ENCODE measurements at regions not wholly inside any gene's neighbourhood (a gene's known extent, or its start where the extent isn't known, plus 50 kb on each side); places are given as distances from the start of the nearest gene placed in this dataset.

DNA sequence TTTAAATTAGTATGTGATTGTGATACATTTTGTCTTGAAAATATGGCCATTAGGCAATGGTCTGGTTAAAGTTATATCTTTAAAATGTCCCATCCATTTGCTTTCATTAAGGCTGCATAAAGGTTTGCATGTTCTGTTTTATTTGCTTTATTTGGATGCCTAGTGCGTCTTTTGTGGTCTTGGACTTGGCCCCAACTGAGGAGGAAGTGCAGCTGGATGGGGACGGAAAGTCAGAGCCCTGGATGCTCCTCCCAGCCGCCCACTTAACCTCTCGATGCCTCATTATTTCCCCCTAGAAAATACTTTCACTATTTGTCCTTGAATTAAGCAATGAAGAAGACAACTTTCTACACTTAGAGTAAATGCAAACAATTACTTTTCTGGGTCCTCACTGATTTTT lies 898.2 kb downstream of the MCTP2 start:
- Histone ChIP-seq H3K36me3 (no peaks in the 10 kb centered on the region), H3K9me3 (no peaks in the 10 kb centered on the region), H3K27me3 (no peaks in the 10 kb centered on the region), H3K4me1 (no peaks in the 10 kb centered on the region), H3K4me3 (no peak overlapping the region), H3K27ac (no peak overlapping the region)
- 18% methylated on average over 4 of the region's 4 CpGs for WGBS
- DNase-seq (ENCODE audit: low spot score in 2 of 2) = no peak
- no peak for TF ChIP-seq POLR2A (IDR thresholded peaks at IDR 0.05)

DNA sequence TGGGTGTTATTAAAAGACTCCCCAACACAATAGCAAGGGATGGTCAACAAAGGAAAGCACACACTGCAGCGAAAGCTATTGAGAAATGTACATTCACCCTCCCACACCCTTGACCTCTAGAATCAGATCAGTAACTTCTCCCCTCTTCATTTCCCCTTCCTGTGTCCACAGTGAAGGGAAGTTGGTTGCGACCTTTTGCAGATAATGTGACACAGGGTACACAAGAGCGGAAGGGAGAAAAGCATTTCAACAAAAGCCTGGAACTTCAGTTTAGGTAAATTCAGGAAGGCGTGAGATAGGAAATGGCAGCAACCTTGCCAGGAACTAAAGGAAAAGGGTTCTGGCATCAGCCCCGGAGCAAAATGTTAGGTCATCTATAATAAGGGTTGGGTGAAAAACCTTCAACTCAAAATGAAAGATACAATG lies 899.8 kb downstream of the MCTP2 start:
- TF ChIP-seq POLR2A (IDR thresholded peaks at IDR 0.05) (no peak), EP300 (IDR thresholded peaks at IDR 0.05) (no peak), CTCF (IDR thresholded peaks at IDR 0.05) (no peak), POLR2AphosphoS5 (IDR thresholded peaks at IDR 0.05) (peak in 2 of 3 donors; percentile 46 to 49)
- Histone ChIP-seq H3K27me3 (no peaks in the 10 kb centered on the region), H3K36me3 (no peaks in the 10 kb centered on the region), H3K27ac (no peak overlapping the region), H3K4me1 (no peaks in the 10 kb centered on the region), H3K9me3 (no peaks in the 10 kb centered on the region), H3K4me3 (no peak overlapping the region)
- DNase-seq (ENCODE audit: low spot score in 2 of 2) = no peak
- 79% methylated on average over 5 of the region's 5 CpGs for WGBS

- TF ChIP-seq EP300 (IDR thresholded peaks at IDR 0.05) (no peak), POLR2AphosphoS5 (IDR thresholded peaks at IDR 0.05) (no peak), CTCF (IDR thresholded peaks at IDR 0.05) (no peak), POLR2A (IDR thresholded peaks at IDR 0.05) (no peak)
- DNase-seq (ENCODE audit: low spot score in 2 of 2) = no peak
- no peaks in the 10 kb centered on the region for H3K36me3 ChIP-seq
- H3K4me3 ChIP-seq = no peak overlapping the region
- H3K27ac ChIP-seq = no peak overlapping the region
- no peaks in the 10 kb centered on the region for H3K27me3 ChIP-seq
- WGBS = 68% methylated on average over 1 of the region's 1 CpG
- H3K9me3 ChIP-seq = no peaks in the 10 kb centered on the region
- no peaks in the 10 kb centered on the region for H3K4me1 ChIP-seq
Measured at GRCh38 chr15:95132774-95133173, 901.4 kb downstream of the MCTP2 start.

DNA sequence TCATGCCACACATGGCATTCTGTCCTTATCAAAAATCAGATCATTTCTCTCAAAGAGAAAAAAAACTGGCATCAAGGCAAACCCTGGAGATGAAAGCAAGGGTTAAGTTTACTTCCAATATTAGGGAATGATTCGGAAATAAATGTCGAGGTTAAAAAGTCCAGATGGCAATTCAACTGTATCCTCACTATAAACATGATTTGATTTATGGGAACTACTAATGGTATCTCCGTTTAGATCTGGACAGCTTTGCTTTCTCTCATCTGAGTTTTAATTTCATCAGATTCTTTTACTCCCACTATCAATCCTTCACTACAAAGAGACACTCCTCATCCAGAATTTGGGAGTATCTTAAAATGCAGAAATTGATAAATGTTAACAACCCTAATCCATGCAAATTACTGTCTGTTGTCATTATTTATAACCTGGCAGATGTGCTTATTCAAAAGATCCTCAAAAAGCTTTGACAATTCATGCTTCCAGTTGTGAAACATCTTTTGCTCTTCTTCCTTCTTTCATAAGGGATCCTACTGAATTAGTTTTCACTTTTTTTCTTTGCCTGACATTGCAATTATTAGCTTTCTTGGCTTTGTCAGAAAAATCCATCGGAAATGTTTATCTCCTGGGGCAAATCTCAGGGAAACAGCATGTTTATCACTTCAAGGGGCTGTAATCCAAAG lies 903.2 kb downstream of the MCTP2 start:
- Histone ChIP-seq H3K27me3 (no peaks in the 10 kb centered on the region), H3K36me3 (no peaks in the 10 kb centered on the region), H3K27ac (no peak overlapping the region), H3K4me3 (no peak overlapping the region), H3K9me3 (no peaks in the 10 kb centered on the region), H3K4me1 (no peaks in the 10 kb centered on the region)
- 14% methylated on average over 4 of the region's 4 CpGs for WGBS
- TF ChIP-seq CTCF (IDR thresholded peaks at IDR 0.05) (no peak), POLR2A (IDR thresholded peaks at IDR 0.05) (no peak), EP300 (IDR thresholded peaks at IDR 0.05) (no peak), POLR2AphosphoS5 (IDR thresholded peaks at IDR 0.05) (no peak)
- DNase-seq (ENCODE audit: low spot score in 2 of 2) = no peak

- no peak for TF ChIP-seq EP300 (IDR thresholded peaks at IDR 0.05)
- no peak for TF ChIP-seq CTCF (IDR thresholded peaks at IDR 0.05)
- TF ChIP-seq POLR2A (IDR thresholded peaks at IDR 0.05) = no peak
- no peak for TF ChIP-seq POLR2AphosphoS5 (IDR thresholded peaks at IDR 0.05)
- DNase-seq (ENCODE audit: low spot score in 2 of 2) = no peak
- 79% methylated on average over 3 of the region's 3 CpGs for WGBS
- no peak overlapping the region for H3K4me3 ChIP-seq
- H3K9me3 ChIP-seq = no peaks in the 10 kb centered on the region
- no peaks in the 10 kb centered on the region for H3K36me3 ChIP-seq
- H3K4me1 ChIP-seq = no peaks in the 10 kb centered on the region
- no peak overlapping the region for H3K27ac ChIP-seq
- no peaks in the 10 kb centered on the region for H3K27me3 ChIP-seq
Measured at GRCh38 chr15:95138604-95139270, 907.4 kb downstream of the MCTP2 start.

All from suprapubic skin (tissue), 4 donors.